GM08714 (cell line): ENCODE measurements at regions not wholly inside any gene's neighbourhood (a gene's known extent, or its start where the extent isn't known, plus 50 kb on each side); places are given as distances from the start of the nearest gene placed in this dataset.

Experiments used
- H3K4me3 ChIP-seq: fragments of 200-500 bp; sonication (Bioruptor generic); 2 replicates; pipeline ENCODE4 v1.5.1; 2014; ENCODE audit warnings: mild to moderate bottlenecking, low read length, inconsistent platforms
- ZNF274 ChIP-seq: IDR thresholded peaks from 2 replicates; pipeline ENCODE4 v1.6.1; 2012; ENCODE audit warnings: mild to moderate bottlenecking, low read depth, low read length

GRCh38 chr6:145508107-145508506 lies 227.2 kb downstream of the EPM2A start:
- no peak overlapping the region for H3K4me3 ChIP-seq
- no peak for TF ChIP-seq ZNF274

- no peak for TF ChIP-seq ZNF274
- no peak overlapping the region for H3K4me3 ChIP-seq
Measured at GRCh38 chr6:145517492-145517891, 217.8 kb downstream of the EPM2A start.

DNA sequence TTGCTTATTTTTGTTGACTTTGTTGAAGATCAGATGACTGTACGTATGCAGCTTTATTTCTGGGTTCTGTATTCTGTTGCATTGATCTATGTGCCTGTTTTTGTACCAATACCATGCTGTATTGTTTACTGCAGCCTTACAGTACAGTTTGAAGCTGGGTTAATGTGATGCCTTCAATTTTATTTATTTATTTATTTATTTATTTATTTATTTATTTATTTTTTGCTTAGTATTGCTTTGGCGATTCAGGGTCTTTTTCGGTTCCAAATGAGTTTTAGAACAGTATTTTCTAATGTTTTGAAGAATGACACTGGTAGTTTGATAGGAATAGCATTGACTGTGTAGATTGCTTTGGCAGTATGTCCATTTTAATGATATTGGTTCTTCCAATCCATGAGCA lies 210.3 kb downstream of the EPM2A start:
- TF ChIP-seq ZNF274 = no peak
- H3K4me3 ChIP-seq = no peak overlapping the region

DNA sequence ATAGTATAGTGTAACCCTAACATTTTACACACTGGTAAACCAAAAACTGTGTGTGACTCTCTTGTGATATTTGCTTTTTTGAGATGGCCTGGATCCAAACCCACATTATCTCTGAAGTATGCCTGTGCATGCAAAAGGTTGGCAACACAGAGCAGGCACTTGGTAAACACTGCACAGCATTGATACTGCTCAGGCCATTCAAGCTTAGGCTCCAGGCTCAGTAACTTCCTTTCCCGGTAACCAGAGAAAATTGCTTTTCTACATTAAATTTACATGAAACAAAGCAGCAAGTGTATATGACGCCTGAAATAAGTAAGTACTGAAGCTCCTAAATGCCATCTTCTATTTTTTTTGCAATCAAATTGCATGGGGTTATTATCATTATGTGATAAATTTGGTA lies 205.7 kb downstream of the EPM2A start:
- no peak for TF ChIP-seq ZNF274
- H3K4me3 ChIP-seq = no peak overlapping the region

DNA sequence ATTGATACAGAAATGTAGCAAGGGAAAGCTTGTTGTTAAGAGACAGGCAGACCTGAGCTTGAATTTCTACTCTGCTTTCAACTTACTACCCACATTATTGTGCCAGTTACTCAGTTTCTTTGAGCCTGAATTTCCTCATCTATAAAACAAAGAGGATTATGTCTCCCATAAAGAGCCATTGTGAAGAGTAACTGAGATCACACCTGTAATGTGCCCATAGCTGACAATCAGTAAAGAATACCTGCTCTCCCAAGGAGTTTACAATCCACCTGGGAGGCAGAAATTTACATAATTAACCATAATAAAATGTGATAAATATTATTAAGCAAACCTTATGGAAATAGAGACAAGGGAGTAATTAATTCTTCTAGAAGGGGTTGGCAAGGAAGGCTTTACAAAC lies 204.9 kb downstream of the EPM2A start:
- H3K4me3 ChIP-seq = no peak overlapping the region
- TF ChIP-seq ZNF274 = no peak

GRCh38 chr6:145531032-145531431 lies 204.3 kb downstream of the EPM2A start:
- TF ChIP-seq ZNF274 = no peak
- H3K4me3 ChIP-seq = no peak overlapping the region

- H3K4me3 ChIP-seq = no peak overlapping the region
- TF ChIP-seq ZNF274 = no peak
Measured at GRCh38 chr6:145531822-145532221, 203.5 kb downstream of the EPM2A start.

DNA sequence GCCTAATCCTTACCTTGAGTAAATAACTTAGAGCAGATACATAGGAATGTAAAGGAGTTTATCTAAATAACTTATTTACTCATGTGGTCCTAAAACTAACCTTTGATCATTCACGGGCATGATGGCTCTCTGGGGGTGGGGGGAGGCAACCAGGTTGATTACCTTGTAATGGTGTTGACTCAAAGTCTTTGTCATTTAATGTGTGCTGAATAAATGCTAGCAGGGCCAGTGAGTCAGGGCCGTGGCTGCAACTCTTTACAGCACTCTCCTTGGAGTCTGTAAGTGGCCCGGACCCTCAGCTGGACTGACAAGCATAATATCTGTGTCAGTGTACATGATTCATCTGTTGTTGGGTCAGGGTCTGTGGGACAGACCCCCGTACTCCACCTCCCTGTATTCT lies 203.0 kb downstream of the EPM2A start:
- TF ChIP-seq ZNF274 = no peak
- no peak overlapping the region for H3K4me3 ChIP-seq

- no peak overlapping the region for H3K4me3 ChIP-seq
- TF ChIP-seq ZNF274 = no peak
Measured at GRCh38 chr6:145534989-145535388, 200.3 kb downstream of the EPM2A start.

GRCh38 chr6:145538989-145539388 lies 196.3 kb downstream of the EPM2A start:
- no peak overlapping the region for H3K4me3 ChIP-seq
- TF ChIP-seq ZNF274 = no peak

DNA sequence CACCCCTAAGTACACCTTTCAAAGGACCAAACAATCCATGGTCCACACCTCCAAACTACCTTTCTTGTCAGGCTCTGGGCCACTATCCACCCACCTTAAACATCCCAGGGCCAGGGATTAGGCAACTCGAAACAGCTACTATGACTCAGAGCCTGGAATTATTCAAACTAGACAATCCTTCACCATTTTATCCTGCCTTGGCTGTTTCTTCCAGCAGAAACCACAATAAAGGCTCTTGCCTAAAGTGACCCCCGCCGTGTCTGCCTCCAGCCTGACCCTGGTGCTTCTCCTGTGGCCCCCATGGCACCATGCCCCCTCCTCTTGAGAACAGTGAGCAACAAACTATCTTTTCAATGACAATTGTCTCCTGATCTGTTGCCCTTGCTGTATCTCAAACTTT lies 195.5 kb downstream of the EPM2A start:
- TF ChIP-seq ZNF274 = no peak

GRCh38 chr6:145540741-145541140 lies 194.6 kb downstream of the EPM2A start:
- no peak for TF ChIP-seq ZNF274

More for the DNA sequence above, 195.5 kb downstream of the EPM2A start:
- H3K4me3 ChIP-seq = no peak overlapping the region

GRCh38 chr6:145544041-145544440 lies 191.3 kb downstream of the EPM2A start:
- H3K4me3 ChIP-seq = no peak overlapping the region
- no peak for TF ChIP-seq ZNF274

More at GRCh38 chr6:145540741-145541140, 194.6 kb downstream of the EPM2A start:
- H3K4me3 ChIP-seq = no peak overlapping the region

- TF ChIP-seq ZNF274 = no peak
- H3K4me3 ChIP-seq = no peak overlapping the region
Measured at GRCh38 chr6:145544514-145544913, 190.8 kb downstream of the EPM2A start.

DNA sequence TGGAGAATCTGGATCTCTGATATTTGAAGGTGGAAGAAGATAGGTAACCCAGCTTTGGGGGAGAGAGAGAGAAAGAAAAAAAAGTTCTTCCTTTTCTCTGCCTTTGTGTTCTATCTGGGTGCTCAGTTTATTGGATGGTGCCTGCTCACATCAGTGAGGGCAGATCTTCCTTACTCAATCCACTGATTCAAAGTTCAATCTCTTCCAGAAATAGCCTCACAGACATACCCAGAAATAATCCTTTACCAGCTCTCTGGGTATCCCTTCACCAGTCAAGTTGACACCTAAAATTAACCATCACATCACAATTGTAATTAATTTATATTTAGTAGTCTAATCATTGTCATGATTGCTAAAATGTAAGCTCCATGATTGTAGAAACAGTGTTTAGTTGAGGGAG lies 189.1 kb downstream of the EPM2A start:
- no peak overlapping the region for H3K4me3 ChIP-seq
- no peak for TF ChIP-seq ZNF274

- H3K4me3 ChIP-seq = no peak overlapping the region
- TF ChIP-seq ZNF274 = no peak
Measured at GRCh38 chr6:145547594-145548335, 187.6 kb downstream of the EPM2A start.
